Type B pancreatic cell (in vitro differentiated cells): ENCODE measurements at regions not wholly inside any gene's neighbourhood (a gene's known extent, or its start where the extent isn't known, plus 50 kb on each side); places are given as distances from the start of the nearest gene placed in this dataset.

Experiments used
- DNase-seq: peaks from one replicate; pipeline ENCODE4 v3.0.0; 2021; ENCODE audit warnings: mixed read lengths; ENCODE audit not compliant: unreplicated experiment; ENCODE audit errors: extremely low spot score
- H3K27ac Mint-ChIP-seq: 2 replicates; pipeline ENCODE4 v1.8.0; 2021; ENCODE audit warnings: mild to moderate bottlenecking, mixed read lengths
- H3K27me3 Mint-ChIP-seq: 2 replicates; pipeline ENCODE4 v1.8.0; 2021; ENCODE audit warnings: mixed read lengths
- H3K36me3 Mint-ChIP-seq: 2 replicates; pipeline ENCODE4 v1.8.0; 2021; ENCODE audit warnings: mixed read lengths
- H3K4me1 Mint-ChIP-seq: one replicate; pipeline ENCODE4 v1.8.0; 2021; ENCODE audit warnings: mixed read lengths; ENCODE audit not compliant: unreplicated experiment
- H3K4me3 Mint-ChIP-seq: 2 replicates; pipeline ENCODE4 v1.8.0; 2021; ENCODE audit warnings: mild to moderate bottlenecking, mixed read lengths
- H3K9me3 Mint-ChIP-seq: 2 replicates; pipeline ENCODE4 v1.8.0; 2021; ENCODE audit warnings: mixed read lengths
- TF ChIP-seq, protein P1 (sequence below): fragments of 200-600 bp; sonication (generic); conservative IDR thresholded peaks from 2 replicates; pipeline ENCODE4 v1.5.0; 2021; ENCODE audit warnings: antibody characterized with exemption, mild to moderate bottlenecking

DNA sequence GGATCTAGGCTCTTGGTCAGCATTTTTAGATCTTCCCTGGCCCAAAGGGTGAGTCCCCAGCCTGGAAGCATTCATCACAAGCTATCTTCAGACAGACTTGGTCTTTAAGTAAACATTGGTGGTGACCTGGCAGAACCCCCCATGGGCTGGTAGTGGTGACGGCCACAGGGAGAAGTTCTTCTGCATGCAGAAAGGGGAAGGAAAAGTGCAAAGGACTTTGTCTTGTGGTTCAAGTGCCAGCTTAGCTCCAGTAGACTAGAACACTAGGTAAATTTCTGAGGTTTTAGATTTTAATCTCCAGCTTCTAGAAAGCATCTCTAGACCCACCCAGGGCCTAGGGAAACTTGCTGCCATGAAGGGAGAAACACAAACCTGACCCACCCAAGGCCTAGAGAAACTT lies 584.0 kb downstream of the CHSY3 start:
- Mint-ChIP-seq H3K4me3 (no peak overlapping the region), H3K27ac (no peak overlapping the region), H3K4me1 (no peaks in the 10 kb centered on the region), H3K27me3 (no peaks in the 10 kb centered on the region), H3K36me3 (no peaks in the 10 kb centered on the region), H3K9me3 (no peaks in the 10 kb centered on the region)
- TF ChIP-seq, protein P1, sequence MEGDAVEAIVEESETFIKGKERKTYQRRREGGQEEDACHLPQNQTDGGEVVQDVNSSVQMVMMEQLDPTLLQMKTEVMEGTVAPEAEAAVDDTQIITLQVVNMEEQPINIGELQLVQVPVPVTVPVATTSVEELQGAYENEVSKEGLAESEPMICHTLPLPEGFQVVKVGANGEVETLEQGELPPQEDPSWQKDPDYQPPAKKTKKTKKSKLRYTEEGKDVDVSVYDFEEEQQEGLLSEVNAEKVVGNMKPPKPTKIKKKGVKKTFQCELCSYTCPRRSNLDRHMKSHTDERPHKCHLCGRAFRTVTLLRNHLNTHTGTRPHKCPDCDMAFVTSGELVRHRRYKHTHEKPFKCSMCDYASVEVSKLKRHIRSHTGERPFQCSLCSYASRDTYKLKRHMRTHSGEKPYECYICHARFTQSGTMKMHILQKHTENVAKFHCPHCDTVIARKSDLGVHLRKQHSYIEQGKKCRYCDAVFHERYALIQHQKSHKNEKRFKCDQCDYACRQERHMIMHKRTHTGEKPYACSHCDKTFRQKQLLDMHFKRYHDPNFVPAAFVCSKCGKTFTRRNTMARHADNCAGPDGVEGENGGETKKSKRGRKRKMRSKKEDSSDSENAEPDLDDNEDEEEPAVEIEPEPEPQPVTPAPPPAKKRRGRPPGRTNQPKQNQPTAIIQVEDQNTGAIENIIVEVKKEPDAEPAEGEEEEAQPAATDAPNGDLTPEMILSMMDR: no peak
- no peak for DNase-seq

DNA sequence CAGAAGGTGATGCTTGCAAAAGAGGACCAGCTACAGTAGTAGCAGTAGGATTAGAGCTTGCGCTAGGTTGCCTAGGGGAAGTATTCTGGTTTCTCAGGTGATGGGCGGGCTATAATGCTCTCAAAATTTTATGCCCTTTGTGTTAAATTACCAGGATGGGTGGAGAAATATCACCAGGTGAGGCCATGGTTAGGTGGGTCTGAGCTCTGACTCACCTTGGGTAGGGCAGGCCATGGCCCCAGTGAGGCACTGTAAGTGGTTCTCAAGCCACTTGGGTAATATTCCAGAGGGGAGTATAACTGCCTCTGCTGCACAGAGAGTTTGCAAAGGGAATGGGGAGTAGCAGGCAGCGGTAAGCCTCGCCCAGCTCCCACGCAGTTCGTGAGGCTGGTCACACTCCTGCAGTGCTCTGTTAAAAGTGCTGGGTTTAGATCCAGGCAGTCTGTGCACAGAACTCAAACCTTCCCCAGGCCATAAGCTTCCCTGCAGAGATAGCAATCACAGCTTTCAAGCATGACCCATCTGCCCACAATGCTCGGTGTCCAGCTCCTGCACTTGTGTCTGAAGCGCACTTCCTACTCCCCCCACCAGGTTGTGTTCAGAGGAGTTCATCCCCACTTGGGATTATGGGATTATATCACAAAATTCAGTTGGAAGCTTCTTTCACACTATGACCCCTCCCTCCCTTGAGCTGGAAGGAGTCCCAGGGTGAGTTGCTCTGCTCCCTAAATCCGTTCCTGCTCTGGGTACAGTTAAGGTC lies 575.0 kb downstream of the CHSY3 start:
- H3K36me3 Mint-ChIP-seq: no peaks in the 10 kb centered on the region
- no peaks in the 10 kb centered on the region for H3K27me3 Mint-ChIP-seq
- no peak overlapping the region for H3K4me3 Mint-ChIP-seq
- H3K27ac Mint-ChIP-seq: no peak overlapping the region
- peaks cover 9% of the 10 kb centered on the region for H3K9me3 Mint-ChIP-seq
- TF ChIP-seq, protein P1: peak; percentile 30
- no peak for DNase-seq
- no peaks in the 10 kb centered on the region for H3K4me1 Mint-ChIP-seq

DNA sequence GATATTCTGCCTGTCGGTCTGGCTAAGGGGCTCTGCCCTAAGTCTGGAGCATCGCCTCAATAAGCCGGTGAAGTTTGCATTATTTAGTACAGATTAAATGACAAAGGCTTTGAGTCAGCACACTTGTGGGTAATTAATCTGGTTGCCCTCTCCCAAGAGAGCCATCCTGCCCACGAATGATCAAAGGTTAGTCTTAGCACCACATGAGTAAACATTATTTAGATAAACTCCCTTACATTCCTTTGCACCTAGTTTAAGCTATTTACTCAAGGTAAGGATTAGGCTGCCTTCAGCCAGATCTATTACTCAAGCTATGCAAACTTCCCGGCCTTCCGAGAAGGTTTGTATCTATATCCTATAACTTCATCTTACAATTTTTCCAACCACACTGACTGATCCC lies 572.1 kb downstream of the CHSY3 start:
- no peaks in the 10 kb centered on the region for H3K36me3 Mint-ChIP-seq
- peaks cover 9% of the 10 kb centered on the region for H3K9me3 Mint-ChIP-seq
- H3K4me3 Mint-ChIP-seq: no peak overlapping the region
- no peak overlapping the region for H3K27ac Mint-ChIP-seq
- no peak for DNase-seq
- no peaks in the 10 kb centered on the region for H3K4me1 Mint-ChIP-seq
- TF ChIP-seq, protein P1: no peak
- H3K27me3 Mint-ChIP-seq: no peaks in the 10 kb centered on the region

DNA sequence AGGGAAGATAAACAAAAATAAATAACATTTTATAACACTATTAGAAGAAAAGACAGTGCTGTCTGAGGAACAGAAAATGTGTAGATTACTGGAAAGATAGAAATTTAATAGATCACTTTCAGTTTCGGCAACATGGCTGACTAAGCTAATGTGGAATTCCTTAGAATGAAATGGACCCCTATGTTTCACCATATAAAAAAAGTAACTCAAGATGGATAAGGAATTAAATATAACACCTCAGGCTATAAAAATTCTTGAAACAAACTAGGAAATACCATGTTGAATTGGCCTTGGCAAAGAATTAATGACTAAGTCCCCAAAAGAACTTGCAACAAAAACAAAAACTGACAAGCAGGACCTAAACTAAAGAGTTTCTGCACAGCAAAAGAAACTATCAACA lies 558.3 kb downstream of the CHSY3 start:
- no peak overlapping the region for H3K27ac Mint-ChIP-seq
- DNase-seq: no peak
- TF ChIP-seq, protein P1: no peak
- peaks cover 4% of the 10 kb centered on the region for H3K4me1 Mint-ChIP-seq
- H3K36me3 Mint-ChIP-seq: no peaks in the 10 kb centered on the region
- H3K4me3 Mint-ChIP-seq: no peak overlapping the region
- H3K27me3 Mint-ChIP-seq: no peaks in the 10 kb centered on the region
- peaks cover 8% of the 10 kb centered on the region for H3K9me3 Mint-ChIP-seq

DNA sequence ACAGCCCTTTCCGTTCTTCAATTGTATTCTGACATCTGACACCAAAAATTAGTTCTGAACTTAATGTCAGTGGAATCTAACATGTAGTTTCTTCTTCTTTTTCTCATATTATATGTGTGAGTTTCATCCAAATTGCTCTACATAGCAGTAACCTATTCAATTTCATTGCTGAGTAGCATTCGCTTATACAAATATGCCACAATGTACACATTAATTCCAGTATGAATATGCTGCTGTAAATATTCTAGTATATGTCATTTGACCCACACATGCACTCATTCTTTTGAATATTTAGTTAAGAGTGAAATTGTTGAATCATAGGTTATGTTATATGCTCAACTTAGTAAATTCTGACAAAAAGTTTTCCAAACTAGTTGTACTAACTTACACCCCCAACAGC lies 550.9 kb downstream of the CHSY3 start:
- no peaks in the 10 kb centered on the region for H3K4me1 Mint-ChIP-seq
- H3K27me3 Mint-ChIP-seq: no peaks in the 10 kb centered on the region
- H3K4me3 Mint-ChIP-seq: no peak overlapping the region
- peaks cover 8% of the 10 kb centered on the region for H3K9me3 Mint-ChIP-seq
- TF ChIP-seq, protein P1: no peak
- no peak overlapping the region for H3K27ac Mint-ChIP-seq
- no peak for DNase-seq
- no peaks in the 10 kb centered on the region for H3K36me3 Mint-ChIP-seq

DNA sequence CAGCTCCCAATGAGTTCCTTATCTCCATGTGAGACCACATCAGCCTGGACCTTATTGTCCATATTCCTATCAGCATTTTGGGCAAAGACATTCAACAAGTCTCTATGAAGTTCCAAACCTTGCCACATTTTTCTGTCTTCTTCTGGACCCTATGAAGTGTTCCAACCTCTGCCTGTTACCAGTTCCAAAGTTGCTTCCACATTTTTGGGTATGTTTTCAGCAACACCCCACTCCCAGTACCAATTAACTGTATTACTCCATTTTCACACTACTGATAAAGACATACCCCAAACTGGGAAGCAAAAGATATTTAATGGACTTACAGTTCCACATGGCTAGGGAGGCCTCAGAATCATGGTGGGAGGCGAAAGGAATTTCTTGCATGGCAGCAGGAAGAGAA lies 548.5 kb downstream of the CHSY3 start:
- H3K27ac Mint-ChIP-seq: no peak overlapping the region
- H3K4me3 Mint-ChIP-seq: no peak overlapping the region
- peaks cover 4% of the 10 kb centered on the region for H3K9me3 Mint-ChIP-seq
- H3K4me1 Mint-ChIP-seq: no peaks in the 10 kb centered on the region
- H3K36me3 Mint-ChIP-seq: no peaks in the 10 kb centered on the region
- DNase-seq: no peak
- H3K27me3 Mint-ChIP-seq: no peaks in the 10 kb centered on the region
- TF ChIP-seq, protein P1: no peak
